H1 (cell line): ENCODE measurements at regions not wholly inside any gene's neighbourhood (a gene's known extent, or its start where the extent isn't known, plus 50 kb on each side); places are given as distances from the start of the nearest gene placed in this dataset.

ENCODE experiments used
- CEBPB ChIP-seq: IDR thresholded peaks from 2 replicates; pipeline ENCODE4 v1.6.1; 2012; ENCODE audit warnings: low read depth, low read length
- EP300 ChIP-seq, 2 experiments: IDR thresholded peaks; 1 replicate in 1 of 2; 2 replicates in 1 of 2; pipeline ENCODE4 v1.6.1; 2011 to 2012; ENCODE audit warnings: low read depth in 2 of 2, low read length in 2 of 2, mild to moderate bottlenecking in 2 of 2, borderline replicate concordance in 1 of 2, inconsistent platforms in 1 of 2, moderate library complexity in 1 of 2
- EZH2 ChIP-seq: fragments of 200-600 bp; sonication (generic); IDR thresholded peaks from 2 replicates; pipeline ENCODE4 v1.7.1; 2012; ENCODE audit warnings: low read depth, mild to moderate bottlenecking, moderate library complexity, low read length, inconsistent platforms; ENCODE audit not compliant: severe bottlenecking
- JUND ChIP-seq: IDR thresholded peaks from 2 replicates; pipeline ENCODE4 v1.6.1; 2011; ENCODE audit warnings: mild to moderate bottlenecking, improper control_type of control experiment, low read length
- KDM5A ChIP-seq: fragments of 200-600 bp; IDR thresholded peaks from 2 replicates; pipeline ENCODE4 v1.7.1; 2012; ENCODE audit warnings: mild to moderate bottlenecking, low read length, inconsistent platforms, mixed read lengths
- PHF8 ChIP-seq: fragments of 200-600 bp; sonication (generic); conservative IDR thresholded peaks from 2 replicates; pipeline ENCODE4 v1.7.1; 2012; ENCODE audit warnings: low read depth, mild to moderate bottlenecking, inconsistent platforms, low read length, moderate library complexity
- SAP30 ChIP-seq: fragments of 300-600 bp; sonication (generic); IDR thresholded peaks from 2 replicates; pipeline ENCODE4 v1.7.1; 2012; ENCODE audit warnings: low read length, moderate library complexity, mild to moderate bottlenecking, inconsistent platforms; ENCODE audit not compliant: insufficient read depth, insufficient replicate concordance
- SIN3A ChIP-seq, 2 experiments: IDR thresholded peaks in 1 of 2; conservative IDR thresholded peaks in 1 of 2; 2 replicates each; pipeline ENCODE4 v1.6.1; 2011 to 2012; ENCODE audit warnings: low read length in 2 of 2, improper control_type of control experiment in 1 of 2, low read depth in 1 of 2, mild to moderate bottlenecking in 1 of 2
- SP4 ChIP-seq: IDR thresholded peaks from 2 replicates; pipeline ENCODE4 v1.6.1; 2012; ENCODE audit warnings: low read length, inconsistent platforms
- SRF ChIP-seq: IDR thresholded peaks from 2 replicates; pipeline ENCODE4 v1.6.1; 2011; ENCODE audit warnings: mild to moderate bottlenecking, low read depth, low read length, moderate library complexity
- TAF7 ChIP-seq: optimal IDR thresholded peaks from 2 replicates; pipeline ENCODE3; 2011; ENCODE audit warnings: low read depth, mild to moderate bottlenecking, inconsistent platforms, low read length, moderate library complexity, borderline replicate concordance
- TCF12 ChIP-seq: IDR thresholded peaks from 2 replicates; pipeline ENCODE4 v1.6.1; 2011; ENCODE audit warnings: low read depth, mild to moderate bottlenecking, low read length

GRCh38 chrX:73943693-73944562 lies 91.4 kb upstream of the XIST start (continued):
- TF ChIP-seq TCF12 (0 out of 2 replicates have a peak, but pooled peaks have one; percentile 30), EZH2 (no peak), JUND (peak; percentile 12; the same call in 1 of the 2 replicates), TAF7 (peak; percentile 61), KDM5A (peak; percentile 75; the same call in 1 of the 2 replicates), EP300 (IDR thresholded peaks at IDR 0.05; ENCODE audit: borderline replicate concordance in 1 of 2, low read depth in 2 of 2, low read length in 2 of 2) (peak in 1 of 2 experiments; percentile 60; a peak in 1 of 3 replicates), SP4 (peak; percentile 64; the same call in 1 of the 2 replicates), SAP30 (no peak), PHF8 (peak; percentile 68), SIN3A (conservative IDR thresholded peaks at IDR 0.05 in 1 of 2, IDR thresholded peaks at IDR 0.05 in 1 of 2; ENCODE audit: low read depth in 1 of 2, low read length in 2 of 2) (peak; percentile 51 to 76; a peak in 2 of 4 replicates), CEBPB (no peak; the same call in 1 of the 2 replicates), SRF (no peak)
